ENCODE measurements at regions not wholly inside any gene's neighbourhood (a gene's known extent, or its start where the extent isn't known, plus 50 kb on each side); places are given as distances from the start of the nearest gene placed in this dataset.

DNA sequence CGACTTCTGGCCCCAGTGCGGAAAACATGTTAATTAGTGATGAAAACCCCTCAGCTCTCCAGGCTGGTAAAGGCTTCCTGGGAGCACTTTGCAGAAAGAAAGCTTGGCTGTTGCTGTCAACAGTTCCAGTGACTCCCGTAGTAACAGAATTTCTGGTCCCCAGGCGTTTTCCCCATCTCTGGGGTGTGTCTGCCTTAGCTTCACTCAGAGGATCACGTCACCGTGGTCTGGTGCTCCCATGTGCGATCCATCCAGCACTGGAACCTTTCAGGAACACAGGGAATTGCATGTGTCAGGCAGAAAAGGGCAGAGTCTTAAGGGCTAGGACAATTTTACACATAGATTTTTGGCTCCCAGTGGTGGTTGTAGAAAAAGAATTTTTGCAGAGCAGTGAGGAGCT, 470.4 kb upstream of the USP24 start (continued):
- TF ChIP-seq CHD2 (IDR thresholded peaks at IDR 0.05; ENCODE audit: low read length) = no peak
- no peak for TF ChIP-seq CREB1 (IDR thresholded peaks at IDR 0.05)
- no peak for TF ChIP-seq PHF8 (conservative IDR thresholded peaks at IDR 0.05; ENCODE audit: low read depth, low read length)
- TF ChIP-seq FOSL1 (IDR thresholded peaks at IDR 0.05; ENCODE audit: insufficient read depth, low read depth, low read length) = no peak
- TF ChIP-seq BRCA1 (IDR thresholded peaks at IDR 0.05; ENCODE audit: low read depth, low read length) = no peak
